Tibial nerve (tissue), 4 donors: ENCODE measurements at regions not wholly inside any gene's neighbourhood (a gene's known extent, or its start where the extent isn't known, plus 50 kb on each side); places are given as distances from the start of the nearest gene placed in this dataset.
A peak's percentile ranks its signal among the peaks of the same experiment; 100 is the strongest.

Source experiments
- DNase-seq, 2 donors: peaks; one replicate each; pipeline ENCODE4 v3.0.0-alpha.2; 2019; ENCODE audit warnings: low spot score in 2 of 2
- H3K27ac ChIP-seq, 4 donors: fragments of 200-600 bp; sonication (generic) in 3 of 4; one replicate each; pipeline ENCODE4 v1.5.1; 2017 to 2019; ENCODE audit warnings: mild to moderate bottlenecking in 1 of 4
- H3K27me3 ChIP-seq, 2 donors: fragments of 200-600 bp; sonication (generic) in 1 of 2; one replicate each; pipeline versions ENCODE4 v1.5.1 to v1.6.0; 2017 to 2019
- H3K36me3 ChIP-seq, 3 donors: fragments of 200-600 bp; sonication (generic); one replicate each; pipeline ENCODE4 v1.5.1; 2018 to 2019
- H3K4me1 ChIP-seq, 4 donors: fragments of 200-600 bp; sonication (generic) in 3 of 4; one replicate each; pipeline ENCODE4 v1.5.1; 2017 to 2019
- H3K4me3 ChIP-seq, 4 donors: fragments of 200-600 bp; sonication (generic) in 3 of 4; one replicate each; pipeline ENCODE4 v1.5.1; 2017 to 2019; ENCODE audit warnings: mild to moderate bottlenecking in 1 of 4, moderate library complexity in 1 of 4
- H3K9me3 ChIP-seq, 4 donors: fragments of 200-600 bp; sonication (generic) in 3 of 4; one replicate each; pipeline ENCODE4 v1.5.1; 2017 to 2019
- CTCF ChIP-seq, 5 experiments: fragments of 200-600 bp in 3 of 5; fragments of 450-650 bp in 2 of 5; sonication (generic) in 3 of 5; IDR thresholded peaks; one replicate each; pipeline ENCODE4 v1.5.1; 2016 to 2019; ENCODE audit warnings: antibody characterized with exemption in 5 of 5, mild to moderate bottlenecking in 3 of 5, moderate library complexity in 2 of 5
- EP300 ChIP-seq, 2 donors: sonication (generic); formaldehyde crosslinking; IDR thresholded peaks; one replicate each; pipeline ENCODE4 v1.6.1; 2017; ENCODE audit warnings: antibody characterized with exemption in 2 of 2, mild to moderate bottlenecking in 1 of 2
- POLR2A ChIP-seq, 2 donors: fragments of 450-650 bp; IDR thresholded peaks; one replicate each; pipeline ENCODE4 v1.6.1; 2017; ENCODE audit warnings: antibody characterized with exemption in 2 of 2, mild to moderate bottlenecking in 2 of 2, moderate library complexity in 2 of 2
- WGBS, 2 donors: methylation state at CpG; one replicate each; pipeline ENCODE4 v1.1.5; 2018; 5-methylcytosine and 5-hydroxymethylcytosine counted together

GRCh38 chr4:187604984-187605383 is 390.6 kb upstream of the ZFP42 start:
- H3K4me1 ChIP-seq: peaks cover 0 to 22% (median 0%) of the 10 kb centered on the region in 4 donors
- H3K4me3 ChIP-seq: no peak overlapping the region
- no peak for DNase-seq
- no peak for TF ChIP-seq POLR2A (IDR thresholded peaks at IDR 0.05)
- no peak for TF ChIP-seq CTCF (IDR thresholded peaks at IDR 0.05)
- TF ChIP-seq EP300 (IDR thresholded peaks at IDR 0.05): no peak
- H3K9me3 ChIP-seq: no peaks in the 10 kb centered on the region
- no peaks in the 10 kb centered on the region for H3K36me3 ChIP-seq
- no peaks in the 10 kb centered on the region for H3K27me3 ChIP-seq
- 50 to 64% methylated on average over 9 of the region's 9 CpGs for WGBS, 2 donors
- H3K27ac ChIP-seq: no peak overlapping the region

GRCh38 chr4:187606581-187606980 is 389.0 kb upstream of the ZFP42 start:
- Histone ChIP-seq H3K27me3 (no peaks in the 10 kb centered on the region), H3K27ac (no peak overlapping the region), H3K36me3 (no peaks in the 10 kb centered on the region), H3K9me3 (no peaks in the 10 kb centered on the region), H3K4me1 (peaks cover 0 to 22% (median 0%) of the 10 kb centered on the region in 4 donors), H3K4me3 (no peak overlapping the region)
- WGBS, 2 donors: 17 to 22% methylated on average over 1 of the region's 1 CpG
- TF ChIP-seq EP300 (IDR thresholded peaks at IDR 0.05) (no peak), POLR2A (IDR thresholded peaks at IDR 0.05) (no peak), CTCF (IDR thresholded peaks at IDR 0.05) (peak; percentile 56 to 78 (median 69))
- peak in 1 of 2 donors; percentile 25 for DNase-seq

GRCh38 chr4:187608001-187608421 is 387.6 kb upstream of the ZFP42 start:
- 57 to 67% methylated on average over 1 of the region's 1 CpG for WGBS, 2 donors
- H3K27ac ChIP-seq: no peak overlapping the region
- TF ChIP-seq CTCF (IDR thresholded peaks at IDR 0.05) (no peak), EP300 (IDR thresholded peaks at IDR 0.05) (no peak)
- peaks cover 0 to 11% (median 0%) of the 10 kb centered on the region in 4 donors for H3K4me1 ChIP-seq
- no peak overlapping the region for H3K4me3 ChIP-seq
- DNase-seq: no peak
- no peaks in the 10 kb centered on the region for H3K27me3 ChIP-seq
- no peaks in the 10 kb centered on the region for H3K36me3 ChIP-seq
- H3K9me3 ChIP-seq: no peaks in the 10 kb centered on the region

GRCh38 chr4:187612301-187612700 is 383.3 kb upstream of the ZFP42 start:
- no peaks in the 10 kb centered on the region for H3K4me1 ChIP-seq
- no peaks in the 10 kb centered on the region for H3K36me3 ChIP-seq
- H3K9me3 ChIP-seq: no peaks in the 10 kb centered on the region
- no peaks in the 10 kb centered on the region for H3K27me3 ChIP-seq
- TF ChIP-seq EP300 (IDR thresholded peaks at IDR 0.05): no peak
- TF ChIP-seq POLR2A (IDR thresholded peaks at IDR 0.05): no peak
- TF ChIP-seq CTCF (IDR thresholded peaks at IDR 0.05): no peak
- 85 to 86% methylated on average over 8 of the region's 8 CpGs for WGBS, 2 donors
- no peak for DNase-seq
- no peak overlapping the region for H3K27ac ChIP-seq
- no peak overlapping the region for H3K4me3 ChIP-seq

- Histone ChIP-seq H3K27ac (no peak overlapping the region), H3K9me3 (no peaks in the 10 kb centered on the region), H3K27me3 (no peaks in the 10 kb centered on the region), H3K4me3 (no peak overlapping the region), H3K36me3 (no peaks in the 10 kb centered on the region), H3K4me1 (no peaks in the 10 kb centered on the region)
- 92 to 94% methylated on average over 46 of the region's 46 CpGs for WGBS, 2 donors
- no peak for TF ChIP-seq POLR2A (IDR thresholded peaks at IDR 0.05)
- TF ChIP-seq CTCF (IDR thresholded peaks at IDR 0.05): no peak
- TF ChIP-seq EP300 (IDR thresholded peaks at IDR 0.05): no peak
- no peak for DNase-seq
These were observed 382.3 kb upstream of the ZFP42 start for GRCh38 chr4:187613089-187613839.
